ENCODE measurements at regions not wholly inside any gene's neighbourhood (a gene's known extent, or its start where the extent isn't known, plus 50 kb on each side); places are given as distances from the start of the nearest gene placed in this dataset.

DNA sequence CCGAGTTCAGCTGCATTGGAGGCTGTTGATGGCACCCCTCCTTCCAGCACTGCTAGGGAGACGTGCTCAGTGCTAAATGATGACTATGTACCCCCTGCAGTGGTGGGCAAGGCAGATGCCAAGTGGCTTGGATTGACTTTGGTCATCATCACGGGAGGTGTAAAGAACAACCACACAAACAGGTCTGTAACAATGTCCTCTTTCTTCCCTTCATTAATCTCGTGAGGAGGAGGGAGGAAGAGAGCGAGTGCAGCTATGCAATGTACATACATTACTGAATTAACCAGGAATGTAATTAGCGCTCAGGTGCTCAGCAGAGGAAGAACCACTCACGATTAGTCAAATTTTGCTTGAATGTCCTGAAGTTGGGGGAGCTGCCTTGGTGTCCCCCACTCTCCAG lies 173.9 kb upstream of the SKOR2 start:
- Histone ChIP-seq H2AFZ (no peak overlapping the region), H3K9me3 (ENCODE audit: low read depth) (no peaks in the 10 kb centered on the region), H3K79me2 (no peaks in the 10 kb centered on the region), H3K27ac (no peak overlapping the region), H3K36me3 (replicated peaks; ENCODE audit: insufficient read depth, low read depth) (no peaks in the 10 kb centered on the region), H3K4me2 (no peak overlapping the region), H4K20me1 (ENCODE audit: insufficient read depth, poor library complexity, severe bottlenecking) (no peaks in the 10 kb centered on the region), H3K4me1 (ENCODE audit: insufficient read depth) (no peaks in the 10 kb centered on the region), H3K27me3 (peaks cover 2% of the 10 kb centered on the region), H3K4me3 (no peak overlapping the region), H3K9me2 (replicated peaks; ENCODE audit: insufficient read depth) (no peaks in the 10 kb centered on the region)
- no peak for DNase-seq (ENCODE audit: low spot score)
- TF ChIP-seq EZH2phosphoT487 (IDR thresholded peaks at IDR 0.05; ENCODE audit: low read depth, severe bottlenecking, unreplicated experiment) (no peak), EZH2 (IDR thresholded peaks at IDR 0.05; ENCODE audit: borderline replicate concordance) (no peak), CTCF (IDR thresholded peaks at IDR 0.05; ENCODE audit: poor library complexity) (no peak)
- 88% methylated on average over 7 of the region's 7 CpGs for WGBS (ENCODE audit: low lambda C conversion rate, missing lambda C conversion rate)

GRCh38 chr18:47422524-47422923 lies 171.1 kb upstream of the SKOR2 start:
- WGBS (ENCODE audit: low lambda C conversion rate, missing lambda C conversion rate) = 66% methylated on average over 6 of the region's 6 CpGs
- TF ChIP-seq EZH2phosphoT487 (IDR thresholded peaks at IDR 0.05; ENCODE audit: low read depth, severe bottlenecking, unreplicated experiment) (no peak), CTCF (IDR thresholded peaks at IDR 0.05; ENCODE audit: poor library complexity) (no peak), EZH2 (IDR thresholded peaks at IDR 0.05; ENCODE audit: borderline replicate concordance) (no peak)

GRCh38 chr18:47420130-47420529 lies 168.7 kb upstream of the SKOR2 start:
- H3K9me3 ChIP-seq (ENCODE audit: low read depth) = no peaks in the 10 kb centered on the region
- H3K9me2 ChIP-seq (replicated peaks; ENCODE audit: insufficient read depth) = no peaks in the 10 kb centered on the region
- no peaks in the 10 kb centered on the region for H3K79me2 ChIP-seq
- no peaks in the 10 kb centered on the region for H4K20me1 ChIP-seq (ENCODE audit: insufficient read depth, poor library complexity, severe bottlenecking)
- no peaks in the 10 kb centered on the region for H3K4me1 ChIP-seq (ENCODE audit: insufficient read depth)
- H3K27me3 ChIP-seq = peaks cover 19% of the 10 kb centered on the region
- H3K27ac ChIP-seq = no peak overlapping the region
- no peak overlapping the region for H3K4me2 ChIP-seq
- no peak overlapping the region for H3K4me3 ChIP-seq
- DNase-seq (ENCODE audit: low spot score) = no peak
- TF ChIP-seq EZH2phosphoT487 (IDR thresholded peaks at IDR 0.05; ENCODE audit: low read depth, severe bottlenecking, unreplicated experiment) = no peak
- no peak for TF ChIP-seq CTCF (IDR thresholded peaks at IDR 0.05; ENCODE audit: poor library complexity)
- no peak for TF ChIP-seq EZH2 (IDR thresholded peaks at IDR 0.05; ENCODE audit: borderline replicate concordance)
- no peaks in the 10 kb centered on the region for H3K36me3 ChIP-seq (replicated peaks; ENCODE audit: insufficient read depth, low read depth)
- no peak overlapping the region for H2AFZ ChIP-seq
- 73% methylated on average over 4 of the region's 4 CpGs for WGBS (ENCODE audit: low lambda C conversion rate, missing lambda C conversion rate)

More at GRCh38 chr18:47422524-47422923, 171.1 kb upstream of the SKOR2 start:
- no peaks in the 10 kb centered on the region for H3K9me3 ChIP-seq (ENCODE audit: low read depth)
- H3K4me2 ChIP-seq = no peak overlapping the region
- H3K4me1 ChIP-seq (ENCODE audit: insufficient read depth) = no peaks in the 10 kb centered on the region
- no peaks in the 10 kb centered on the region for H3K79me2 ChIP-seq
- no peak overlapping the region for H2AFZ ChIP-seq
- H3K27ac ChIP-seq = no peak overlapping the region
- H3K4me3 ChIP-seq = no peak overlapping the region
- peaks cover 15% of the 10 kb centered on the region for H3K27me3 ChIP-seq
- H4K20me1 ChIP-seq (ENCODE audit: insufficient read depth, poor library complexity, severe bottlenecking) = no peaks in the 10 kb centered on the region
- no peaks in the 10 kb centered on the region for H3K9me2 ChIP-seq (replicated peaks; ENCODE audit: insufficient read depth)
- peak; percentile 24 for DNase-seq (ENCODE audit: low spot score)
- no peaks in the 10 kb centered on the region for H3K36me3 ChIP-seq (replicated peaks; ENCODE audit: insufficient read depth, low read depth)

DNA sequence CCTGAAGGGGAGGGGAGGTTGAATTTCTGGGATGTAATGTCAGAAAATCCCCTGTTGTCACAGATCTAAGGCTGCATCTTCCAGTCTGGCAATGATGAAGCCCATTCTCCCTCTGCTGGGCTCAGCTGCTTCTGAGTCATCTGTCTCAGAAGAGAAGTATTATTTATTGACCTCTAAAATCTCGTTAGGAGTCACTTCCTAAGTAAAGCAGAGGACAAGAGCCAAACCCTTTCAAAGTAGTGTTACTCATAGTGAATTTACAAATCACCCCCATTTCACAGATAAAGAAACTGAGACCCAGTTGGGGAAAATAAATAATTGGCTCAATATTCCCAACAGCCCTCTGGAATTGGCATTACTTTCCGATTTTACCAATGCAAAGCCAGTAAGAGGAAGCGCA lies 167.3 kb upstream of the SKOR2 start:
- Histone ChIP-seq H3K9me3 (ENCODE audit: low read depth) (no peaks in the 10 kb centered on the region), H4K20me1 (ENCODE audit: insufficient read depth, poor library complexity, severe bottlenecking) (no peaks in the 10 kb centered on the region), H3K27me3 (peaks cover 19% of the 10 kb centered on the region), H3K36me3 (replicated peaks; ENCODE audit: insufficient read depth, low read depth) (no peaks in the 10 kb centered on the region), H3K79me2 (no peaks in the 10 kb centered on the region), H3K4me3 (no peak overlapping the region), H3K9me2 (replicated peaks; ENCODE audit: insufficient read depth) (no peaks in the 10 kb centered on the region), H3K27ac (no peak overlapping the region), H3K4me1 (ENCODE audit: insufficient read depth) (no peaks in the 10 kb centered on the region), H2AFZ (no peak overlapping the region), H3K4me2 (no peak overlapping the region)
- TF ChIP-seq EZH2phosphoT487 (IDR thresholded peaks at IDR 0.05; ENCODE audit: low read depth, severe bottlenecking, unreplicated experiment) (no peak), EZH2 (IDR thresholded peaks at IDR 0.05; ENCODE audit: borderline replicate concordance) (no peak), CTCF (IDR thresholded peaks at IDR 0.05; ENCODE audit: poor library complexity) (no peak)
- 80% methylated on average over 3 of the region's 3 CpGs for WGBS (ENCODE audit: low lambda C conversion rate, missing lambda C conversion rate)
- DNase-seq (ENCODE audit: low spot score) = peak; percentile 26

Measured in hepatocyte (in vitro differentiated cells).